Mucosa of descending colon (tissue), 3 donors: ENCODE measurements at regions not wholly inside any gene's neighbourhood (a gene's known extent, or its start where the extent isn't known, plus 50 kb on each side); places are given as distances from the start of the nearest gene placed in this dataset.

Experiments
- ATAC-seq: fragments of 200-7000 bp; cut with Tn5 transposase; one replicate; pipeline ENCODE4 v1.9.1; 2020; ENCODE audit warnings: mild to moderate bottlenecking, moderate library complexity
- DNase-seq, 3 donors: peaks; one replicate each; pipeline ENCODE4 v3.0.0-alpha.2; 2020
- H3K36me3 ChIP-seq: fragments of 200-600 bp; one replicate; pipeline ENCODE4 v1.8.0; 2021; ENCODE audit warnings: low read depth, mild to moderate bottlenecking
- H3K4me1 ChIP-seq: fragments of 200-600 bp; one replicate; pipeline ENCODE4 v1.8.0; 2021; ENCODE audit warnings: low read depth, mild to moderate bottlenecking
- H3K4me3 ChIP-seq: fragments of 200-600 bp; one replicate; pipeline ENCODE4 v1.8.0; 2021; ENCODE audit warnings: mild to moderate bottlenecking
- H3K9me3 ChIP-seq: fragments of 200-600 bp; one replicate; pipeline ENCODE4 v1.8.0; 2021; ENCODE audit warnings: mild to moderate bottlenecking
- CTCF ChIP-seq: fragments of 200-600 bp; IDR thresholded peaks from one replicate; pipeline ENCODE4 v1.8.0; 2022; ENCODE audit warnings: antibody characterized with exemption, mild to moderate bottlenecking
- intact Hi-C, 2 donors: fragments of 100-400 bp; cut with DNase I in 1 of 2; cut with micrococcal nuclease in 1 of 2; formaldehyde crosslinking; loops; one replicate each; pipeline versions ENCODE4 v1.11.0 to v1.11.1; 2022; cut with DNase I, micrococcal nuclease
- donor health status: DM: no; HTN: no; CAD: no; lungs with moderate emphysema.
- donor health status: DM: no; HTN: no; CAD: no.
- donor health status: DM: no; HTN: yes; CAD: no.

- DNase-seq: no peak
- ATAC-seq: no peak
- TF ChIP-seq CTCF: no peak
- no peaks in the 10 kb centered on the region for H3K9me3 ChIP-seq
- H3K4me1 ChIP-seq: no peaks in the 10 kb centered on the region
- intact Hi-C loops: no loop called here
- H3K36me3 ChIP-seq: no peaks in the 10 kb centered on the region
- no peak overlapping the region for H3K4me3 ChIP-seq
Measured at GRCh38 chr18:52216109-52216508, 123.9 kb upstream of the DCC start.

DNA sequence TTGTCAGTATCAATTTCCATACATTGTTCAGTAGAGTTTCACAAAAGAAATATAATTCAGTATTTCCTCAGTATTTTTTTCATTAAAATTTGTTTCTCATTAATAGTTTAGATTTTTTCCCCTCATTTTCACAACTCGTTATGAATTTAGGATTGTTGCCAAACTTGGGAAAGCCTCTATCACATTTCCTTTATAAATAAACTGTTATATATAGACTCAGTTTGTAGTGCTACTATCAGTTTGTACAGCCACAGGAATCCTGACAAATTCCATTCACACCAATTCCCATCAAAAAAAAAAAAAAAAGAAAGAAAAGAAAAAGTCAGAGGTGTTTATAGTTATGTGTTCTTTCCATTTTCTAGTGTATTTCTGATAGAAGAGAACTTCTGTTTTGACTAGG lies 123.3 kb upstream of the DCC start:
- DNase-seq (no peak), ATAC-seq (no peak)
- H3K4me1 ChIP-seq: no peaks in the 10 kb centered on the region
- H3K9me3 ChIP-seq: no peaks in the 10 kb centered on the region
- no peak for TF ChIP-seq CTCF
- H3K4me3 ChIP-seq: no peak overlapping the region
- intact Hi-C loops: no loop called here
- H3K36me3 ChIP-seq: no peaks in the 10 kb centered on the region

- no peak for ATAC-seq
- Histone ChIP-seq H3K9me3 (no peaks in the 10 kb centered on the region), H3K4me1 (no peaks in the 10 kb centered on the region), H3K4me3 (no peak overlapping the region), H3K36me3 (no peaks in the 10 kb centered on the region)
- intact Hi-C loops: no loop called here
- no peak for TF ChIP-seq CTCF
- DNase-seq: no peak
Measured at GRCh38 chr18:52219102-52219501, 120.9 kb upstream of the DCC start.

DNA sequence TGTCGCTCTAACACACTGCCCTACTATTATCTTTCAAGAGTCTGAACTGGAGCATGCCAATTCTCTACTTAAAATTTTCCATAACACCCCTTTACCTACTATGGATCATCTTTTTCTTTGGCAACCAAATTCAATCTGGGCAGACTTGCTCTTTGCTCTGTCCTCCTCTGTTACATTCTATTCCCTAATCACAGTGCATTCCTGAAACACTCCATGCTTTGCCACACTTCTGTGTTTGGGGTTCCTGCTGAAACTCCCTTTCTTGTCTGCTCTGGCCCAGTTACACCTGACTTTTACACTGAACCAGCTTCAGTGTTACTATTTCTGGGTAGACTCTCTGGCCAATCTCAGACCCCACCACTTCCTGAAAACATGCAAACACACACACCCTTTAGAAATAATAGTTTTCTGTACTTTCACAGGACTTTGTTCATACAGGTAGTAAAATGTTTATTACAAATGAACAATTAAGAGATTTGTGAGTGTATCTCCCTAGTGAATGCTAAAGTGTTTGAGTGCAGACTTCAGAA lies 119.9 kb upstream of the DCC start:
- TF ChIP-seq CTCF: no peak
- Histone ChIP-seq H3K4me1 (no peaks in the 10 kb centered on the region), H3K36me3 (no peaks in the 10 kb centered on the region), H3K4me3 (no peak overlapping the region), H3K9me3 (no peaks in the 10 kb centered on the region)
- intact Hi-C loops: no loop called here
- DNase-seq (no peak), ATAC-seq (no peak)

DNA sequence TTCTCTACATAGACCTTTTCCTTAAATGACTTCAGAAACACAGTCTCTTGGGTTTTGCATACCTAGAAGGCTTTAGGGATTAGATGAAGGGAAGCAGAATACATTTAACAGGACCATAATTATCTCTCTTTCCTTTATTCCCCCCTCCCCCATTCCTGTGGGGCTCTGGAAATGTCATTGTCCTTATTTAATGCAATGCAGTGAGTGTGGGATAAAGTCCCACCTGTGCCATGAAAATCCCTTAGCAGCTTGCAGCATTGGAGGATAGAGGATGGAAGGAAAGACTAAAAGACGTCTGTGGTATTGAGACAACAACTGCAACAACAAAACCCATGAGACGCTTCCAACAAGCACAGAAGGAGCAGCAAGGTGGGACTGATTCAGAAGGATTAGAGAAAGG lies 117.8 kb upstream of the DCC start:
- no peak for TF ChIP-seq CTCF
- intact Hi-C loops: no loop called here
- Histone ChIP-seq H3K4me1 (no peaks in the 10 kb centered on the region), H3K36me3 (no peaks in the 10 kb centered on the region), H3K9me3 (no peaks in the 10 kb centered on the region), H3K4me3 (no peak overlapping the region)
- DNase-seq: no peak
- ATAC-seq: no peak

GRCh38 chr18:52227536-52227935 lies 112.5 kb upstream of the DCC start:
- Histone ChIP-seq H3K4me3 (no peak overlapping the region), H3K4me1 (no peaks in the 10 kb centered on the region), H3K36me3 (no peaks in the 10 kb centered on the region), H3K9me3 (no peaks in the 10 kb centered on the region)
- intact Hi-C loops: no loop called here
- DNase-seq (no peak), ATAC-seq (no peak)
- no peak for TF ChIP-seq CTCF
